Loucy (cell line): ENCODE measurements at regions not wholly inside any gene's neighbourhood (a gene's known extent, or its start where the extent isn't known, plus 50 kb on each side); places are given as distances from the start of the nearest gene placed in this dataset.

ENCODE experiments used
- CTCF ChIP-seq: fragments of 200-600 bp; sonication (generic); conservative IDR thresholded peaks from 2 replicates; pipeline ENCODE4 v1.5.1; 2014; ENCODE audit warnings: mild to moderate bottlenecking, antibody characterized with exemption, low read length
- EZH2phosphoT487 ChIP-seq: fragments of 200-600 bp; IDR thresholded peaks from 2 replicates; pipeline ENCODE4 v1.6.1; 2018; ENCODE audit warnings: antibody characterized with exemption, mild to moderate bottlenecking, moderate library complexity, borderline replicate concordance

GRCh38 chr6:15153191-15153590 lies 92.7 kb upstream of the JARID2 start:
- no peak for TF ChIP-seq CTCF
- TF ChIP-seq EZH2phosphoT487 = no peak
